ENCODE measurements at regions not wholly inside any gene's neighbourhood (a gene's known extent, or its start where the extent isn't known, plus 50 kb on each side); places are given as distances from the start of the nearest gene placed in this dataset.

GRCh38 chr5:40384782-40385390 is 294.8 kb upstream of the PTGER4 start:
- DNase-seq: no peak

- no peak for DNase-seq
Observed at GRCh38 chr5:40383749-40384651, 295.7 kb upstream of the PTGER4 start.

GRCh38 chr5:40381676-40382363 is 297.9 kb upstream of the PTGER4 start:
- no peak for DNase-seq

- no peak for DNase-seq
Observed at GRCh38 chr5:40381016-40381415, 298.7 kb upstream of the PTGER4 start.

GRCh38 chr5:40378396-40379177 is 301.1 kb upstream of the PTGER4 start:
- no peak for DNase-seq

GRCh38 chr5:40376566-40376965 is 303.1 kb upstream of the PTGER4 start:
- no peak for DNase-seq

- no peak for DNase-seq
Observed at GRCh38 chr5:40374853-40375252, 304.9 kb upstream of the PTGER4 start.

- DNase-seq: no peak
Observed at GRCh38 chr5:40368200-40368599, 311.5 kb upstream of the PTGER4 start.

- DNase-seq: no peak
Observed at GRCh38 chr5:40367255-40367654, 312.5 kb upstream of the PTGER4 start.

GRCh38 chr5:40365342-40366330 is 314.1 kb upstream of the PTGER4 start:
- no peak for DNase-seq

- no peak for DNase-seq
Observed at GRCh38 chr5:40364441-40364840, 315.3 kb upstream of the PTGER4 start.

GRCh38 chr5:40361378-40361777 is 318.3 kb upstream of the PTGER4 start:
- no peak for DNase-seq

- DNase-seq: no peak
Observed at GRCh38 chr5:40360685-40361084, 319.0 kb upstream of the PTGER4 start.

- no peak for DNase-seq
Observed at GRCh38 chr5:40359832-40360231, 319.9 kb upstream of the PTGER4 start.

GRCh38 chr5:40359093-40359492 is 320.6 kb upstream of the PTGER4 start:
- DNase-seq: no peak

GRCh38 chr5:40356248-40356647 is 323.5 kb upstream of the PTGER4 start:
- DNase-seq: no peak

- no peak for DNase-seq
Observed at GRCh38 chr5:40355846-40356245, 323.9 kb upstream of the PTGER4 start.

GRCh38 chr5:40355181-40355580 is 324.5 kb upstream of the PTGER4 start:
- no peak for DNase-seq

- DNase-seq: no peak
Observed at GRCh38 chr5:40354171-40354570, 325.5 kb upstream of the PTGER4 start.

- DNase-seq: no peak
Observed at GRCh38 chr5:40353442-40353841, 326.3 kb upstream of the PTGER4 start.

GRCh38 chr5:40347981-40348725 is 331.6 kb upstream of the PTGER4 start:
- no peak for DNase-seq

Measured in left hindlimb (tissue), 1 donor.